Fibroblast of lung (primary cell): ENCODE measurements at regions not wholly inside any gene's neighbourhood (a gene's known extent, or its start where the extent isn't known, plus 50 kb on each side); places are given as distances from the start of the nearest gene placed in this dataset.
"Not testable (repeated sequence)": the region's sequence is repeated elsewhere in the genome, so short reads cannot be mapped to it uniquely, and the experiment has no call there.

Source experiments
- DNase-seq, 2 donors: peaks; one replicate each; pipeline versions ENCODE4 v3.0.0 to v3.0.0-alpha.2; 2010; ENCODE audit warnings: low read depth in 2 of 2
- H2AFZ ChIP-seq: 2 replicates; pipeline ENCODE4 v1.5.1; 2012; ENCODE audit warnings: low read length, control low read depth, inconsistent platforms
- H3K27ac ChIP-seq: 2 replicates; pipeline ENCODE4 v1.5.1; 2011; ENCODE audit warnings: low read length, control low read depth; ENCODE audit not compliant: insufficient read depth
- H3K27me3 ChIP-seq: 2 replicates; pipeline ENCODE4 v1.5.1; 2011; ENCODE audit warnings: mild to moderate bottlenecking, low read length; ENCODE audit not compliant: control insufficient read depth, insufficient read depth
- H3K36me3 ChIP-seq: 2 replicates; pipeline ENCODE4 v1.5.1; 2011; ENCODE audit warnings: low read length; ENCODE audit not compliant: control insufficient read depth, insufficient read depth
- H3K4me1 ChIP-seq: 2 replicates; pipeline ENCODE4 v1.5.1; 2011; ENCODE audit warnings: low read length; ENCODE audit not compliant: control insufficient read depth, insufficient read depth; ENCODE audit errors: extremely low read depth
- H3K4me2 ChIP-seq: 2 replicates; pipeline ENCODE4 v1.5.1; 2011; ENCODE audit warnings: low read length, control low read depth; ENCODE audit not compliant: insufficient read depth; ENCODE audit errors: extremely low read depth
- H3K4me3 ChIP-seq, 4 experiments: fragments of 200-600 bp in 1 of 4; sonication (generic) in 1 of 4; replicated peaks in 1 of 4; 2 replicates each; pipeline ENCODE4 v1.5.1; 2011 to 2016; ENCODE audit warnings: low read length in 4 of 4, low read depth in 3 of 4, mild to moderate bottlenecking in 3 of 4, control low read depth in 2 of 4, inconsistent platforms in 1 of 4, mixed read lengths in 1 of 4; ENCODE audit not compliant: insufficient read depth in 1 of 4; ENCODE audit errors: control extremely low read depth in 1 of 4
- H3K79me2 ChIP-seq: 2 replicates; pipeline ENCODE4 v1.5.1; 2012; ENCODE audit warnings: mild to moderate bottlenecking, low read length, inconsistent platforms; ENCODE audit not compliant: control insufficient read depth, insufficient read depth
- H3K9ac ChIP-seq: 2 replicates; pipeline ENCODE4 v1.5.1; 2011; ENCODE audit warnings: mild to moderate bottlenecking, low read length, control low read depth; ENCODE audit not compliant: insufficient read depth
- H3K9me3 ChIP-seq: 2 replicates; pipeline ENCODE4 v1.5.1; 2012; ENCODE audit warnings: low read depth, low read length; ENCODE audit not compliant: control insufficient read depth, insufficient read depth
- H4K20me1 ChIP-seq: 2 replicates; pipeline ENCODE4 v1.5.1; 2011; ENCODE audit warnings: low read length; ENCODE audit not compliant: control insufficient read depth, insufficient read depth; ENCODE audit errors: extremely low read depth
- EZH2 ChIP-seq: IDR thresholded peaks from 2 replicates; pipeline ENCODE4 v1.5.1; 2012; ENCODE audit warnings: low read length, control low read depth, mild to moderate bottlenecking; ENCODE audit errors: missing control alignments
- TF ChIP-seq, protein P1 (sequence below), 2 donors: IDR thresholded peaks in 1 of 2; conservative IDR thresholded peaks in 1 of 2; 1 replicate in 1 of 2; 2 replicates in 1 of 2; pipeline ENCODE4 v1.5.1; 2011 to 2012; ENCODE audit warnings: low read length in 2 of 2, control low read depth in 1 of 2, inconsistent platforms in 1 of 2, low read depth in 1 of 2, mild to moderate bottlenecking in 1 of 2

- Histone ChIP-seq H3K9ac (no peak overlapping the region), H3K27ac (no peak overlapping the region), H4K20me1 (no peaks in the 10 kb centered on the region), H3K4me2 (no peak overlapping the region), H3K36me3 (no peaks in the 10 kb centered on the region), H3K79me2 (no peaks in the 10 kb centered on the region), H2AFZ (no peak overlapping the region), H3K4me1 (peaks cover 5% of the 10 kb centered on the region), H3K4me3 (no peak overlapping the region), H3K27me3 (no peaks in the 10 kb centered on the region), H3K9me3 (no peaks in the 10 kb centered on the region)
- no peak for TF ChIP-seq EZH2
- TF ChIP-seq, protein P1, sequence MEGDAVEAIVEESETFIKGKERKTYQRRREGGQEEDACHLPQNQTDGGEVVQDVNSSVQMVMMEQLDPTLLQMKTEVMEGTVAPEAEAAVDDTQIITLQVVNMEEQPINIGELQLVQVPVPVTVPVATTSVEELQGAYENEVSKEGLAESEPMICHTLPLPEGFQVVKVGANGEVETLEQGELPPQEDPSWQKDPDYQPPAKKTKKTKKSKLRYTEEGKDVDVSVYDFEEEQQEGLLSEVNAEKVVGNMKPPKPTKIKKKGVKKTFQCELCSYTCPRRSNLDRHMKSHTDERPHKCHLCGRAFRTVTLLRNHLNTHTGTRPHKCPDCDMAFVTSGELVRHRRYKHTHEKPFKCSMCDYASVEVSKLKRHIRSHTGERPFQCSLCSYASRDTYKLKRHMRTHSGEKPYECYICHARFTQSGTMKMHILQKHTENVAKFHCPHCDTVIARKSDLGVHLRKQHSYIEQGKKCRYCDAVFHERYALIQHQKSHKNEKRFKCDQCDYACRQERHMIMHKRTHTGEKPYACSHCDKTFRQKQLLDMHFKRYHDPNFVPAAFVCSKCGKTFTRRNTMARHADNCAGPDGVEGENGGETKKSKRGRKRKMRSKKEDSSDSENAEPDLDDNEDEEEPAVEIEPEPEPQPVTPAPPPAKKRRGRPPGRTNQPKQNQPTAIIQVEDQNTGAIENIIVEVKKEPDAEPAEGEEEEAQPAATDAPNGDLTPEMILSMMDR (conservative IDR thresholded peaks at IDR 0.05 in 1 of 2, IDR thresholded peaks at IDR 0.05 in 1 of 2; ENCODE audit: low read depth in 1 of 2, low read length in 2 of 2) = no peak
- no peak for DNase-seq
Measured at GRCh38 chr6:4250645-4251044, 115.3 kb upstream of the ECI2 start.

DNA sequence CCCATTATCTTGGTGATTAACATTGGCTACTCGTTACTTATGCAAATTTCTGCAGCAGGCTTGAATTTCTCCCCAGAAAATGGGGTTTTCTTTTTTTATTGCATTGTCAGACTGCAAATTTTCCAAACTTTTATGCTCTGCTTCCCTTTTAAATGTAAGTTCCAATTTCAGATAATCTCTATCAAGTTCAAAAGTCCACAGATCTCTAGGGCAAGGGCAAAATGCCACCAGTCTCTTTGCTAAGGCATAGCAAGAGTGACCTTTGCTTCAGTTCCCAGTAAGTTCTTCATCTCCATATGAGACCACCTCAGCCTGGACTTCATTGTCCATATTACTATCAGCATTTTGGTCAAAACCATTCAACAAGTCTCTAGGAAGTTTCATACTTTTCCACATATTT is 108.5 kb upstream of the ECI2 start:
- not testable (repeated sequence) for H3K36me3 ChIP-seq, H3K4me2 ChIP-seq, DNase-seq, H3K27me3 ChIP-seq, H3K9me3 ChIP-seq, H3K79me2 ChIP-seq, H2AFZ ChIP-seq, H3K4me3 ChIP-seq, H3K4me1 ChIP-seq, H4K20me1 ChIP-seq, H3K9ac ChIP-seq, H3K27ac ChIP-seq

DNA sequence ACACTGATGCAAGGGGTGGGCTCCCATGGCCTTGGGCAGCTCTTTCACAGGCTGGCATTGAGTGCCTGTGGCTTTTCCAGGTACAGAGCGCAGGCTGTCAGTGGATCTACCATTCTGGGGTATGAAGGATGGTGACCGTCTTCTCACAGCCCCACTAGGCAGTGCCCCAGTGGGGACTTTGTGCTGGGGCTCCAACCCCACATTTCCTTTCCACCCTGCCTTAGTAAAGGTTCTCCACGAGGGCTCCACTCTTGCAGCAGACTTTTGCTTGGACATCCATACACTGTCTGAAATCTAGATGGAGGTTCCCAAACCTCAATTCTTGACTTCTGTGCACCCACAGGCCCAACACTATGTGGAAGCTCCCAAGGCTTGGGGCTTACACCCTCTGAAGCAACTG is 107.9 kb upstream of the ECI2 start:
- H3K27ac ChIP-seq = no peak overlapping the region
- no peaks in the 10 kb centered on the region for H3K79me2 ChIP-seq
- H3K4me3 ChIP-seq = no peak overlapping the region
- no peaks in the 10 kb centered on the region for H3K9me3 ChIP-seq
- TF ChIP-seq, protein P1 (conservative IDR thresholded peaks at IDR 0.05 in 1 of 2, IDR thresholded peaks at IDR 0.05 in 1 of 2; ENCODE audit: low read depth in 1 of 2, low read length in 2 of 2) = no peak
- TF ChIP-seq EZH2 = no peak
- no peak overlapping the region for H3K9ac ChIP-seq
- H3K27me3 ChIP-seq = no peaks in the 10 kb centered on the region
- no peaks in the 10 kb centered on the region for H3K36me3 ChIP-seq
- no peak overlapping the region for H3K4me2 ChIP-seq
- DNase-seq = no peak
- no peaks in the 10 kb centered on the region for H3K4me1 ChIP-seq
- H2AFZ ChIP-seq = no peak overlapping the region
- no peaks in the 10 kb centered on the region for H4K20me1 ChIP-seq

- no peaks in the 10 kb centered on the region for H4K20me1 ChIP-seq
- H3K4me1 ChIP-seq = no peaks in the 10 kb centered on the region
- H3K9ac ChIP-seq = no peak overlapping the region
- H3K4me3 ChIP-seq = no peak overlapping the region
- no peak overlapping the region for H3K27ac ChIP-seq
- no peak for DNase-seq
- H3K4me2 ChIP-seq = no peak overlapping the region
- no peak for TF ChIP-seq EZH2
- TF ChIP-seq, protein P1 (conservative IDR thresholded peaks at IDR 0.05 in 1 of 2, IDR thresholded peaks at IDR 0.05 in 1 of 2; ENCODE audit: low read depth in 1 of 2, low read length in 2 of 2) = no peak
- H3K27me3 ChIP-seq = no peaks in the 10 kb centered on the region
- H3K9me3 ChIP-seq = no peaks in the 10 kb centered on the region
- no peaks in the 10 kb centered on the region for H3K79me2 ChIP-seq
- no peaks in the 10 kb centered on the region for H3K36me3 ChIP-seq
- H2AFZ ChIP-seq = no peak overlapping the region
Measured at GRCh38 chr6:4242601-4243000, 107.2 kb upstream of the ECI2 start.
